Inferior parietal cortex (tissue), 1 donor: ENCODE measurements at regions not wholly inside any gene's neighbourhood (a gene's known extent, or its start where the extent isn't known, plus 50 kb on each side); places are given as distances from the start of the nearest gene placed in this dataset.
"Not testable (repeated sequence)": the region's sequence is repeated elsewhere in the genome, so short reads cannot be mapped to it uniquely, and the experiment has no call there.

Experiments used
- DNase-seq: peaks from one replicate; pipeline ENCODE4 v3.0.0-alpha.2; 2016; ENCODE audit errors: extremely low spot score

- no peak for DNase-seq
Observed at GRCh38 chrX:77160301-77160700, 286.9 kb upstream of the FGF16 start.

- no peak for DNase-seq
Observed at GRCh38 chrX:77162777-77163176, 284.4 kb upstream of the FGF16 start.

GRCh38 chrX:77167993-77168392 is 279.2 kb upstream of the FGF16 start:
- no peak for DNase-seq

- DNase-seq: no peak
Observed at GRCh38 chrX:77174680-77175519, 272.3 kb upstream of the FGF16 start.

GRCh38 chrX:77200663-77201062 is 246.5 kb upstream of the FGF16 start:
- no peak for DNase-seq

- no peak for DNase-seq
Observed at GRCh38 chrX:77223046-77223445, 224.1 kb upstream of the FGF16 start.

GRCh38 chrX:77264490-77264889 is 182.7 kb upstream of the FGF16 start:
- no peak for DNase-seq

- no peak for DNase-seq
Observed at GRCh38 chrX:77275392-77275791, 171.8 kb upstream of the FGF16 start.

- DNase-seq: no peak
Observed at GRCh38 chrX:77276742-77277141, 170.4 kb upstream of the FGF16 start.

- DNase-seq: no peak
Observed at GRCh38 chrX:77277911-77278310, 169.3 kb upstream of the FGF16 start.

- not testable (repeated sequence) for DNase-seq
Observed at GRCh38 chrX:77279373-77279772, 167.8 kb upstream of the FGF16 start.

GRCh38 chrX:77293331-77293995 is 153.7 kb upstream of the FGF16 start:
- DNase-seq: no peak

- no peak for DNase-seq
Observed at GRCh38 chrX:77298296-77298695, 148.9 kb upstream of the FGF16 start.

GRCh38 chrX:77298790-77299189 is 148.4 kb upstream of the FGF16 start:
- DNase-seq: no peak

- no peak for DNase-seq
Observed at GRCh38 chrX:77299549-77299948, 147.6 kb upstream of the FGF16 start.

GRCh38 chrX:77342004-77342403 is 105.2 kb upstream of the FGF16 start:
- no peak for DNase-seq

- no peak for DNase-seq
Observed at GRCh38 chrX:77346859-77347258, 100.3 kb upstream of the FGF16 start.

- DNase-seq: no peak
Observed at GRCh38 chrX:77347572-77347971, 99.6 kb upstream of the FGF16 start.

GRCh38 chrX:77389891-77390290 is 57.3 kb upstream of the FGF16 start:
- DNase-seq: no peak

- DNase-seq: not testable (repeated sequence)
Observed at GRCh38 chrX:77390365-77390764, 56.8 kb upstream of the FGF16 start.

GRCh38 chrX:77396781-77397180 is 50.4 kb upstream of the FGF16 start:
- DNase-seq: no peak
